Loucy (cell line): ENCODE measurements at regions not wholly inside any gene's neighbourhood (a gene's known extent, or its start where the extent isn't known, plus 50 kb on each side); places are given as distances from the start of the nearest gene placed in this dataset.

Experiments
- H2AFZ ChIP-seq: fragments of 200-600 bp; sonication (generic); 2 replicates; pipeline ENCODE4 v1.6.0; 2016; ENCODE audit warnings: antibody characterized with exemption, mild to moderate bottlenecking, low read length, moderate library complexity
- H3F3A ChIP-seq: fragments of 200-600 bp; 2 replicates; pipeline ENCODE4 v1.6.0; 2016; ENCODE audit warnings: antibody characterized with exemption, low read depth, mild to moderate bottlenecking
- H3K27me3 ChIP-seq: fragments of 200-600 bp; sonication (generic); 2 replicates; pipeline ENCODE4 v1.6.1; 2014; ENCODE audit warnings: low read length, mild to moderate bottlenecking; ENCODE audit not compliant: insufficient read depth, poor library complexity, severe bottlenecking
- H3K36me3 ChIP-seq: fragments of 200-600 bp; sonication (generic); 2 replicates; pipeline ENCODE4 v1.6.1; 2016; ENCODE audit warnings: low read length; ENCODE audit not compliant: insufficient read depth
- H3K4me1 ChIP-seq: fragments of 200-600 bp; sonication (generic); 2 replicates; pipeline ENCODE4 v1.5.1; 2014; ENCODE audit warnings: low read length, mild to moderate bottlenecking; ENCODE audit not compliant: insufficient read depth, poor library complexity, severe bottlenecking
- H3K4me2 ChIP-seq: fragments of 200-600 bp; sonication (generic); 2 replicates; pipeline ENCODE4 v1.6.0; 2014; ENCODE audit warnings: antibody characterized with exemption, low read length, low read depth, mild to moderate bottlenecking; ENCODE audit not compliant: poor library complexity, severe bottlenecking
- H3K4me3 ChIP-seq: fragments of 200-600 bp; sonication (generic); 2 replicates; pipeline ENCODE4 v1.5.1; 2014; ENCODE audit warnings: low read length, mild to moderate bottlenecking, mixed read lengths; ENCODE audit not compliant: poor library complexity, severe bottlenecking
- H3K79me2 ChIP-seq: fragments of 200-600 bp; sonication (generic); 2 replicates; pipeline ENCODE4 v1.6.1; 2014; ENCODE audit warnings: low read length; ENCODE audit not compliant: insufficient read depth
- H3K9ac ChIP-seq: fragments of 200-600 bp; sonication (generic); 2 replicates; pipeline ENCODE4 v1.6.0; 2014; ENCODE audit warnings: mild to moderate bottlenecking, low read depth, low read length, moderate library complexity; ENCODE audit not compliant: poor library complexity, severe bottlenecking
- H3K9me2 ChIP-seq: fragments of 200-600 bp; sonication (generic); replicated peaks from 2 replicates; pipeline ENCODE4 v1.6.1; 2016; ENCODE audit warnings: low read depth, low read length, mixed read lengths
- H3K9me3 ChIP-seq: fragments of 200-600 bp; sonication (generic); 2 replicates; pipeline ENCODE4 v1.6.1; 2014; ENCODE audit warnings: mild to moderate bottlenecking, antibody characterized with exemption, low read length, low read depth; ENCODE audit not compliant: insufficient read depth
- H4K20me1 ChIP-seq: fragments of 200-600 bp; sonication (generic); 2 replicates; pipeline ENCODE4 v1.6.0; 2014; ENCODE audit warnings: antibody characterized with exemption, low read length, mild to moderate bottlenecking; ENCODE audit not compliant: insufficient read depth, poor library complexity, severe bottlenecking
- EZH2phosphoT487 ChIP-seq: fragments of 200-600 bp; IDR thresholded peaks from 2 replicates; pipeline ENCODE4 v1.6.1; 2018; ENCODE audit warnings: antibody characterized with exemption, mild to moderate bottlenecking, moderate library complexity, borderline replicate concordance
- TF ChIP-seq, protein P1 (sequence below): fragments of 200-600 bp; sonication (generic); conservative IDR thresholded peaks from 2 replicates; pipeline ENCODE4 v1.5.1; 2014; ENCODE audit warnings: mild to moderate bottlenecking, antibody characterized with exemption, low read length

DNA sequence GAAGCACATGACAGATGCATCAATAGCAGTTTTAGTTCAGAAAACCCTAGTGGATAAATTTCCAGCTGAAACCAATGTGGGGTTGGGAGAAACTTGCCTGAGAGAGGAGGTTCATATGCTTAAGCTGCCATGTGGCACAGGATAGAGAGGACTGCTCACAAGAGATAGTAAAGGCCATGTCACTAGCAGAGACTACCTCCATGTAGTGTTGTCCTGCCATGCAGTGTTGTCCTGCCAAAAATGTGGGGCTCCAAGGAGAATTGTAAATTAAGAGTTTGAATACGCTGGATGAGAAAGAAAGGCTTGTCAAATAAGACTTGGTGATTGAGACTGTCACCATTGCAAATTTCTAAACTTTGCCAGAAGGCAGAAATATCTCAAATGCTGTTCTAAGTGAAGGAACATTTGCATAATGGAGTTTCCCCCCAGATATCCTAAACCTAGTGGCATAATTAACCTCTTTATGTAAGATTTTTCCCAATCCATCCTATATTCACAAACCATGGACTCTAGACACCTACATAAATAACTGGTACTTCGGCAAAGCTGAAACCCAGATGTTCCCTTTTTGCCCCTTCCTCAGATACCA, 938.3 kb upstream of the ALCAM start:
- no peaks in the 10 kb centered on the region for H3K27me3 ChIP-seq
- H3K9me3 ChIP-seq = no peaks in the 10 kb centered on the region
- no peaks in the 10 kb centered on the region for H4K20me1 ChIP-seq
- H3K4me2 ChIP-seq = no peak overlapping the region
- no peak overlapping the region for H2AFZ ChIP-seq
- no peaks in the 10 kb centered on the region for H3K9me2 ChIP-seq
- H3F3A ChIP-seq = no peaks in the 10 kb centered on the region
- H3K36me3 ChIP-seq = no peaks in the 10 kb centered on the region
- H3K4me1 ChIP-seq = no peaks in the 10 kb centered on the region
- H3K4me3 ChIP-seq = no peak overlapping the region
- H3K79me2 ChIP-seq = no peaks in the 10 kb centered on the region
- no peak overlapping the region for H3K9ac ChIP-seq
- TF ChIP-seq EZH2phosphoT487 = no peak
- TF ChIP-seq, protein P1, sequence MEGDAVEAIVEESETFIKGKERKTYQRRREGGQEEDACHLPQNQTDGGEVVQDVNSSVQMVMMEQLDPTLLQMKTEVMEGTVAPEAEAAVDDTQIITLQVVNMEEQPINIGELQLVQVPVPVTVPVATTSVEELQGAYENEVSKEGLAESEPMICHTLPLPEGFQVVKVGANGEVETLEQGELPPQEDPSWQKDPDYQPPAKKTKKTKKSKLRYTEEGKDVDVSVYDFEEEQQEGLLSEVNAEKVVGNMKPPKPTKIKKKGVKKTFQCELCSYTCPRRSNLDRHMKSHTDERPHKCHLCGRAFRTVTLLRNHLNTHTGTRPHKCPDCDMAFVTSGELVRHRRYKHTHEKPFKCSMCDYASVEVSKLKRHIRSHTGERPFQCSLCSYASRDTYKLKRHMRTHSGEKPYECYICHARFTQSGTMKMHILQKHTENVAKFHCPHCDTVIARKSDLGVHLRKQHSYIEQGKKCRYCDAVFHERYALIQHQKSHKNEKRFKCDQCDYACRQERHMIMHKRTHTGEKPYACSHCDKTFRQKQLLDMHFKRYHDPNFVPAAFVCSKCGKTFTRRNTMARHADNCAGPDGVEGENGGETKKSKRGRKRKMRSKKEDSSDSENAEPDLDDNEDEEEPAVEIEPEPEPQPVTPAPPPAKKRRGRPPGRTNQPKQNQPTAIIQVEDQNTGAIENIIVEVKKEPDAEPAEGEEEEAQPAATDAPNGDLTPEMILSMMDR = no peak

DNA sequence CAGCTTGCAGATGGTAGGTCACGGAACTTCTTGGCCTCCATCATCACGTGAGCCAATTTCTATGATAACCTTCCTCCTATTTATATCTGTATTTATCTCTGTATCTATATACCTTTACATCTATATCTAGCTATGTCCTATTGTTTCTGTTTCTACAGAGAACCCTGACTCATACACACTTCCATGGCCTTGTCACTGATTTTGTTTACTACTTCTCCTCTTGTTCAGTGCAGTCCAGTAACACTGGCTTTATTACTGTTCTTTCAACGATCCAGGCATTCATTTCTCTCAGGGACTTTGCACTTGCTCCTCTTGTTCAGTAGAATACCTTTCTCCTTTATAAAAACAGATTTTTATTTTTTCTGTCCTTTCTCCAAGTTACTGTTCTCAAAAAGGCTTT, 937.0 kb upstream of the ALCAM start:
- Histone ChIP-seq H3F3A (no peaks in the 10 kb centered on the region), H3K9ac (no peak overlapping the region), H3K9me2 (no peaks in the 10 kb centered on the region), H3K79me2 (no peaks in the 10 kb centered on the region), H2AFZ (no peak overlapping the region), H3K4me2 (no peak overlapping the region), H4K20me1 (no peaks in the 10 kb centered on the region), H3K27me3 (no peaks in the 10 kb centered on the region), H3K9me3 (no peaks in the 10 kb centered on the region), H3K4me3 (no peak overlapping the region), H3K36me3 (no peaks in the 10 kb centered on the region), H3K4me1 (no peaks in the 10 kb centered on the region)
- TF ChIP-seq EZH2phosphoT487 = no peak
- TF ChIP-seq, protein P1 = no peak

DNA sequence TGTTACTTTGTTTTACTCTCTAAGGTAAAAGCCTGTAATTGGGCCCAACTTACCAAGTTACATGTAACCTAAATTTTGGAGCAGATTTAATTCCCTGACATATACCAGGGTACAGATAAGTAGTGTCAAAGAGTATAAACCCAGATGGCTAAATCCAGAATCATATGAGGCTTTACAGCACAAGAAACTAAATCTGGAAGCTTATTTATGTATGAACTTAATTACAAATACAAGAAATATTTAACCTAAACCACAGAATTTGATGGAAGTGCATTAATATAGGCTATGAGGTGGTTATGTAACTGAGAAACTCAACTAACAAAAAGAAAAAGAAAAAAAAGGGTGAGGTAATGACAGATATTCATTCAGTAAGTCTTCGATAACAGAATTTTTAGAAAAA, 930.2 kb upstream of the ALCAM start:
- H3K4me3 ChIP-seq = no peak overlapping the region
- no peaks in the 10 kb centered on the region for H4K20me1 ChIP-seq
- H3K79me2 ChIP-seq = no peaks in the 10 kb centered on the region
- H3K9ac ChIP-seq = no peak overlapping the region
- H3K4me1 ChIP-seq = no peaks in the 10 kb centered on the region
- H3F3A ChIP-seq = no peaks in the 10 kb centered on the region
- H3K9me3 ChIP-seq = no peaks in the 10 kb centered on the region
- TF ChIP-seq, protein P1 = no peak
- TF ChIP-seq EZH2phosphoT487 = no peak
- no peak overlapping the region for H2AFZ ChIP-seq
- H3K9me2 ChIP-seq = no peaks in the 10 kb centered on the region
- no peaks in the 10 kb centered on the region for H3K27me3 ChIP-seq
- H3K36me3 ChIP-seq = no peaks in the 10 kb centered on the region
- H3K4me2 ChIP-seq = no peak overlapping the region
